Fibroblast of lung (primary cell): ENCODE measurements at regions not wholly inside any gene's neighbourhood (a gene's known extent, or its start where the extent isn't known, plus 50 kb on each side); places are given as distances from the start of the nearest gene placed in this dataset.
A peak's percentile ranks its signal among the peaks of the same experiment; 100 is the strongest.

Experiments
- DNase-seq, 2 donors: peaks; one replicate each; pipeline versions ENCODE4 v3.0.0 to v3.0.0-alpha.2; 2010; ENCODE audit warnings: low read depth in 2 of 2
- H2AFZ ChIP-seq: 2 replicates; pipeline ENCODE4 v1.5.1; 2012; ENCODE audit warnings: low read length, control low read depth, inconsistent platforms
- H3K27ac ChIP-seq: 2 replicates; pipeline ENCODE4 v1.5.1; 2011; ENCODE audit warnings: low read length, control low read depth; ENCODE audit not compliant: insufficient read depth
- H3K27me3 ChIP-seq: 2 replicates; pipeline ENCODE4 v1.5.1; 2011; ENCODE audit warnings: mild to moderate bottlenecking, low read length; ENCODE audit not compliant: control insufficient read depth, insufficient read depth
- H3K36me3 ChIP-seq: 2 replicates; pipeline ENCODE4 v1.5.1; 2011; ENCODE audit warnings: low read length; ENCODE audit not compliant: control insufficient read depth, insufficient read depth
- H3K4me1 ChIP-seq: 2 replicates; pipeline ENCODE4 v1.5.1; 2011; ENCODE audit warnings: low read length; ENCODE audit not compliant: control insufficient read depth, insufficient read depth; ENCODE audit errors: extremely low read depth
- H3K4me2 ChIP-seq: 2 replicates; pipeline ENCODE4 v1.5.1; 2011; ENCODE audit warnings: low read length, control low read depth; ENCODE audit not compliant: insufficient read depth; ENCODE audit errors: extremely low read depth
- H3K4me3 ChIP-seq, 4 experiments: fragments of 200-600 bp in 1 of 4; sonication (generic) in 1 of 4; replicated peaks in 1 of 4; 2 replicates each; pipeline ENCODE4 v1.5.1; 2011 to 2016; ENCODE audit warnings: low read length in 4 of 4, low read depth in 3 of 4, mild to moderate bottlenecking in 3 of 4, control low read depth in 2 of 4, inconsistent platforms in 1 of 4, mixed read lengths in 1 of 4; ENCODE audit not compliant: insufficient read depth in 1 of 4; ENCODE audit errors: control extremely low read depth in 1 of 4
- H3K79me2 ChIP-seq: 2 replicates; pipeline ENCODE4 v1.5.1; 2012; ENCODE audit warnings: mild to moderate bottlenecking, low read length, inconsistent platforms; ENCODE audit not compliant: control insufficient read depth, insufficient read depth
- H3K9ac ChIP-seq: 2 replicates; pipeline ENCODE4 v1.5.1; 2011; ENCODE audit warnings: mild to moderate bottlenecking, low read length, control low read depth; ENCODE audit not compliant: insufficient read depth
- H3K9me3 ChIP-seq: 2 replicates; pipeline ENCODE4 v1.5.1; 2012; ENCODE audit warnings: low read depth, low read length; ENCODE audit not compliant: control insufficient read depth, insufficient read depth
- H4K20me1 ChIP-seq: 2 replicates; pipeline ENCODE4 v1.5.1; 2011; ENCODE audit warnings: low read length; ENCODE audit not compliant: control insufficient read depth, insufficient read depth; ENCODE audit errors: extremely low read depth
- EZH2 ChIP-seq: IDR thresholded peaks from 2 replicates; pipeline ENCODE4 v1.5.1; 2012; ENCODE audit warnings: low read length, control low read depth, mild to moderate bottlenecking; ENCODE audit errors: missing control alignments
- TF ChIP-seq, protein P1 (sequence below), 2 donors: IDR thresholded peaks in 1 of 2; conservative IDR thresholded peaks in 1 of 2; 1 replicate in 1 of 2; 2 replicates in 1 of 2; pipeline ENCODE4 v1.5.1; 2011 to 2012; ENCODE audit warnings: low read length in 2 of 2, control low read depth in 1 of 2, inconsistent platforms in 1 of 2, low read depth in 1 of 2, mild to moderate bottlenecking in 1 of 2

- no peak for DNase-seq
- no peaks in the 10 kb centered on the region for H4K20me1 ChIP-seq
- peaks cover 9% of the 10 kb centered on the region for H3K4me1 ChIP-seq
- H2AFZ ChIP-seq = no peak overlapping the region
- no peak overlapping the region for H3K4me2 ChIP-seq
- no peaks in the 10 kb centered on the region for H3K9me3 ChIP-seq
- no peak overlapping the region for H3K9ac ChIP-seq
- no peak overlapping the region for H3K27ac ChIP-seq
- TF ChIP-seq, protein P1, sequence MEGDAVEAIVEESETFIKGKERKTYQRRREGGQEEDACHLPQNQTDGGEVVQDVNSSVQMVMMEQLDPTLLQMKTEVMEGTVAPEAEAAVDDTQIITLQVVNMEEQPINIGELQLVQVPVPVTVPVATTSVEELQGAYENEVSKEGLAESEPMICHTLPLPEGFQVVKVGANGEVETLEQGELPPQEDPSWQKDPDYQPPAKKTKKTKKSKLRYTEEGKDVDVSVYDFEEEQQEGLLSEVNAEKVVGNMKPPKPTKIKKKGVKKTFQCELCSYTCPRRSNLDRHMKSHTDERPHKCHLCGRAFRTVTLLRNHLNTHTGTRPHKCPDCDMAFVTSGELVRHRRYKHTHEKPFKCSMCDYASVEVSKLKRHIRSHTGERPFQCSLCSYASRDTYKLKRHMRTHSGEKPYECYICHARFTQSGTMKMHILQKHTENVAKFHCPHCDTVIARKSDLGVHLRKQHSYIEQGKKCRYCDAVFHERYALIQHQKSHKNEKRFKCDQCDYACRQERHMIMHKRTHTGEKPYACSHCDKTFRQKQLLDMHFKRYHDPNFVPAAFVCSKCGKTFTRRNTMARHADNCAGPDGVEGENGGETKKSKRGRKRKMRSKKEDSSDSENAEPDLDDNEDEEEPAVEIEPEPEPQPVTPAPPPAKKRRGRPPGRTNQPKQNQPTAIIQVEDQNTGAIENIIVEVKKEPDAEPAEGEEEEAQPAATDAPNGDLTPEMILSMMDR (conservative IDR thresholded peaks at IDR 0.05 in 1 of 2, IDR thresholded peaks at IDR 0.05 in 1 of 2; ENCODE audit: low read depth in 1 of 2, low read length in 2 of 2) = no peak
- no peak for TF ChIP-seq EZH2
- H3K79me2 ChIP-seq = peaks cover 87% of the 10 kb centered on the region
- no peaks in the 10 kb centered on the region for H3K36me3 ChIP-seq
- H3K27me3 ChIP-seq = no peaks in the 10 kb centered on the region
- H3K4me3 ChIP-seq = no peak overlapping the region
Measured at GRCh38 chr6:56795466-56796195, 152.9 kb upstream of the DST start.

DNA sequence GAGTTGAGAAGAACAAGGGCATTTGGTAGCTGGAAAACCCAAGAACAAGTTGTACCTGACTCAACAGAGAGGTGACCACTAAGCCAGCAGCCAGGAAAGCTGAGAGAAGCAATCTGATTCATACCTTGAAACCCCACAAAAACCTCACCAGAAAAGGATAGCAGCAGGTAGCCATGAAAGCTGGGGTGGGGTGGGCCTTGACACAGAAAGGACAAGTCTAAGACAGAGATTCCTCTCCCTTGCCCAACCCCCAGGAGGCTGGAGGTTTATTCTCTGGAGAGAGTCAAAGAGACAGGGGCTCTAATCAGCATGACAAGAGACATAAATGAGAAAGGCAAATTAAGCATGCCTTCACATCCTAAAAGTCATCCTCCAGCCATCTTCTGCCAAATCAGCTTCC is 151.7 kb upstream of the DST start:
- Histone ChIP-seq H3K4me2 (no peak overlapping the region), H4K20me1 (no peaks in the 10 kb centered on the region), H2AFZ (no peak overlapping the region), H3K36me3 (no peaks in the 10 kb centered on the region), H3K4me3 (no peak overlapping the region), H3K9me3 (no peaks in the 10 kb centered on the region), H3K9ac (no peak overlapping the region), H3K27ac (no peak overlapping the region), H3K79me2 (peaks cover 85% of the 10 kb centered on the region), H3K27me3 (no peaks in the 10 kb centered on the region), H3K4me1 (peaks cover 9% of the 10 kb centered on the region)
- DNase-seq = peak in 1 of 2 donors; percentile 24
- TF ChIP-seq EZH2 = no peak
- TF ChIP-seq, protein P1 (conservative IDR thresholded peaks at IDR 0.05 in 1 of 2, IDR thresholded peaks at IDR 0.05 in 1 of 2; ENCODE audit: low read depth in 1 of 2, low read length in 2 of 2) = no peak

DNA sequence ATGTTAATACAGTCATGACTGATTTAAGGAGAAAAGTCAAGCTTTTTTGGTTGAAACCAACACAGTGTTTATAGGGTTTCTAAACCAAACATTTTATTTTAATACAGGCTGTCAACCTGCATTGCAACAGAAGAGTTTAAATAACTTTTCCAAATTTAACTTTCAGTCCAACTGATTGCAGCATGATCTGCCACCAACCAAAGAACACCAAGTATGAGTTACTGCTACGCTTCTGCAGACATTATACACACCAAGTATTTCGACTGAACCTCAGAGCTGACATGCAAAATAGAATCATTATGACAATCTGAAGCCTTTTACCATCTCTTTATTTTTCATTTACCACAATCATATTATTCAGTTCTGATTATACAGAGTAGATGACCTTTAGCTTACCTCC is 151.2 kb upstream of the DST start:
- no peaks in the 10 kb centered on the region for H3K36me3 ChIP-seq
- no peak for DNase-seq
- H3K4me1 ChIP-seq = peaks cover 9% of the 10 kb centered on the region
- no peak overlapping the region for H3K9ac ChIP-seq
- H3K27me3 ChIP-seq = no peaks in the 10 kb centered on the region
- no peak overlapping the region for H3K4me3 ChIP-seq
- no peak overlapping the region for H3K4me2 ChIP-seq
- H3K9me3 ChIP-seq = no peaks in the 10 kb centered on the region
- no peaks in the 10 kb centered on the region for H4K20me1 ChIP-seq
- TF ChIP-seq EZH2 = no peak
- TF ChIP-seq, protein P1 (conservative IDR thresholded peaks at IDR 0.05 in 1 of 2, IDR thresholded peaks at IDR 0.05 in 1 of 2; ENCODE audit: low read depth in 1 of 2, low read length in 2 of 2) = no peak
- no peak overlapping the region for H3K27ac ChIP-seq
- H3K79me2 ChIP-seq = peaks cover 84% of the 10 kb centered on the region
- no peak overlapping the region for H2AFZ ChIP-seq
